ENCODE measurements at regions not wholly inside any gene's neighbourhood (a gene's known extent, or its start where the extent isn't known, plus 50 kb on each side); places are given as distances from the start of the nearest gene placed in this dataset.

DNA sequence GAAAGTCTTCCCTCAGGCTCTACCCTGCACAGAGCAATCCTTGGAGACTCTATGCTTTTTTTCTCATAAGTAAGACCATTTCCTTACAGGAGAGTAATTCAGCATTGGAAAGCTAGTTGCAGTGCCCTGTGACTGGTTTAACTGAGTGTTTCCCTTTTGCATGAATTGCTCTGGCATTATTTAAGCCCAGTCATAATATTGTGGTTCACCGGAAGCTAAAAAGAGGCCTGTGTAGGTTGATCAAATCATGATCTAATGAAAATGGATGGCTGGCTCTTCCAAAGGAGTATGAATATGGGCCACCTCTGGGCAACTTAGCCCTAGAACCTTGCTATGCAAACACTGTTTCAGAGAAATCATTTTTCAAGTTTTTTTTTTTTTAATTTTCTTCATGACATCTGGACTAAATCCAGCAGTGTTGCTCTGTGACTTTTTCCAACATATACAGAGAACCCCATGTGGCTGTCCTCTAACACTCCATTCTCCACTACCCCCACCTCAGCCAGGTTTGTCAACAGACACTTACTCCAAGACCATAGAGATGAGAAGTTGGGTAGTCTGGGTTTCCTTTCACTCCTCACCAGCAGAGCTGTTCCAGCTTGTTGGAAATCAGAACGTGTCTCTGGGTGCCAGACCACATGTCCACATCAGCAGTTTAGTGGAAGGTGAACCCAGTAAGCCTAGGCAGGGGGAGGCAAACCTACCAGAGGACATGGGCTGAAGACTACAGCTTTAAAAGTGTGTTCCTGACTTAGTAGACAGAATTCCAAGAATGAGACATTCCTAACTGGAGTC lies 175.2 kb upstream of the SLC14A2 start:
- no peak overlapping the region for H4K5ac ChIP-seq (ENCODE audit: low read depth, low read length)
- no peak overlapping the region for H3K14ac ChIP-seq (replicated peaks; ENCODE audit: low read depth, low read length)
- H3K36me3 ChIP-seq (ENCODE audit: control insufficient read depth, insufficient read depth, low read length): no peaks in the 10 kb centered on the region
- POLR2A ChIA-PET (ENCODE audit: unreplicated experiment): no interaction called here
- no peaks in the 10 kb centered on the region for H4K20me1 ChIP-seq (ENCODE audit: insufficient read depth, low read length)
- H3K79me1 ChIP-seq (ENCODE audit: low read depth in 1 of 2, low read length in 2 of 2): no peaks in the 10 kb centered on the region
- H3K23ac ChIP-seq (ENCODE audit: low read depth, low read length): no peak overlapping the region
- no peak overlapping the region for H2BK120ac ChIP-seq (ENCODE audit: low read depth, low read length)
- no peaks in the 10 kb centered on the region for H3K9me3 ChIP-seq (ENCODE audit: control insufficient read depth, insufficient read depth, low read length)
- H3K4me3 ChIP-seq (ENCODE audit: insufficient read depth, low read depth, low read length): no peak overlapping the region
- ATAC-seq (ENCODE audit: low read depth) (no peak), DNase-seq (no peak)
- no peak overlapping the region for H3K9ac ChIP-seq (ENCODE audit: low read depth, low read length)
- H2BK20ac ChIP-seq (ENCODE audit: low read depth, low read length): no peak overlapping the region
- no peak overlapping the region for H4K8ac ChIP-seq (ENCODE audit: low read depth in 2 of 2, low read length in 2 of 2)
- WGBS, 2 experiments (ENCODE audit: extremely low coverage in 2 of 2, insufficient read length in 1 of 2): no CpG with 5 or more reads among the region's 2 CpGs
- H3K18ac ChIP-seq (ENCODE audit: low read depth, low read length): no peak overlapping the region
- H3K9me1 ChIP-seq (ENCODE audit: insufficient read depth, low read length): no peaks in the 10 kb centered on the region
- H3K56ac ChIP-seq (ENCODE audit: extremely low read depth, insufficient read depth, low read length): no peak overlapping the region
- H2AK9ac ChIP-seq (replicated peaks; ENCODE audit: low read depth, low read length, poor library complexity): no peak overlapping the region
- no peaks in the 10 kb centered on the region for H3K4me1 ChIP-seq (ENCODE audit: control insufficient read depth, insufficient read depth, low read length)
- in situ Hi-C loops (cut with MboI; ENCODE audit: low sequenced_read_pairs) (no loop called here), intact Hi-C loops (cut with micrococcal nuclease) (loop anchor here (5.0 kb wide), 1 partner anchor 763 kb away; no protein-coding TSS in a partner anchor), dilution Hi-C loops (cut with HindIII; ENCODE audit: low sequenced_read_pairs, unreplicated experiment) (no loop called here)
- peaks cover 2% of the 10 kb centered on the region for H3K27me3 ChIP-seq (ENCODE audit: control insufficient read depth, insufficient read depth, low read length)
- H2BK5ac ChIP-seq (ENCODE audit: low read depth, low read length, poor library complexity, severe bottlenecking): no peak overlapping the region
- no peak overlapping the region for H3K4me2 ChIP-seq (ENCODE audit: low read depth, low read length)
- H4K91ac ChIP-seq (ENCODE audit: insufficient read depth, low read depth, low read length): no peak overlapping the region
- CTCF ChIA-PET: no interaction called here
- no peak overlapping the region for H2AK5ac ChIP-seq (ENCODE audit: low read depth, low read length)
- H2AFZ ChIP-seq (replicated peaks; ENCODE audit: low read length, poor library complexity): no peak overlapping the region
- BruUV-seq (replicated peaks): no TSS peak
- no peak overlapping the region for H3K27ac ChIP-seq (ENCODE audit: insufficient read depth, low read length)
- H2BK15ac ChIP-seq (ENCODE audit: low read depth, low read length): no peak overlapping the region
- no peak overlapping the region for H3K4ac ChIP-seq (ENCODE audit: low read depth, low read length)
- TF ChIP-seq MAZ (IDR thresholded peaks at IDR 0.05; ENCODE audit: borderline replicate concordance, low read depth, low read length) (no peak), RAD21 (IDR thresholded peaks at IDR 0.05; ENCODE audit: low read length) (no peak), MAFK (IDR thresholded peaks at IDR 0.05; ENCODE audit: low read depth, low read length) (no peak), FOS (IDR thresholded peaks at IDR 0.05; ENCODE audit: low read depth, low read length) (no peak), ELK1 (IDR thresholded peaks at IDR 0.05; ENCODE audit: borderline replicate concordance, low read depth, low read length) (no peak), MXI1 (IDR thresholded peaks at IDR 0.05; ENCODE audit: borderline replicate concordance, low read depth, low read length) (no peak), USF2 (IDR thresholded peaks at IDR 0.05; ENCODE audit: low read depth, low read length) (no peak)

Measured in IMR-90 (cell line).